ENCODE measurements at regions not wholly inside any gene's neighbourhood (a gene's known extent, or its start where the extent isn't known, plus 50 kb on each side); places are given as distances from the start of the nearest gene placed in this dataset.

DNA sequence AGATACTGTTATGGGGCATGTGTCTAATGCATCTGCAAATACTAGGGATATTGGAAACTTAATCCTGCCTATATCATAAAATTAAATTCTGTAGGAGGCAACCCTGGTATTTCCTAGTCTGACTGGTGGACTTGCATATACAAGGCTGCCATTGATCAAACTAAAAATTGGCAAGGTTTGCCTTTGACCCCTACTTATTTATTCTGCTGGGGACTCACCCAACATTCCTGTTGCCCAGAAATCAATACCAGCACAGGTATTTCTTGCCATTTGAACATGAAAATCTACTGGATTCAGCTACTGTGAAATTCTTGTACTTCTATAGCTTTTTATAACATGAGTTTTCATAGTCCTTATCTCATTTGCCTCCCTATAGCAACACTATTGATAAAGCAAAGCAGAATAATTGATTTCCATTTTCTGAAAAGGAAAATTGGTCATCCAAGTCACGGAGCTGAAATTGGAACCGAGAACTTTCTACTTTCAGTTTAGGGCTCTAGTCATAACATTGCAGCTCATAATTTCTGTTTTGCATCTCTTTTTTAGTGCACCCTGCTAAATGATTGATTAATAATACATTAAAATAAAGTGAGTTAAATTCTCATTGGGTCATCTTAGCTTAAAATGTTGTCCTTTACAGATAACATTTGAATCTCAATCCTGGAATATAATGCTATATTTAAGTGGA lies 365.2 kb downstream of the MFSD1 start:
- DNase-seq (ENCODE audit: low spot score) (no peak), FAIRE-seq (no peak)

DNA sequence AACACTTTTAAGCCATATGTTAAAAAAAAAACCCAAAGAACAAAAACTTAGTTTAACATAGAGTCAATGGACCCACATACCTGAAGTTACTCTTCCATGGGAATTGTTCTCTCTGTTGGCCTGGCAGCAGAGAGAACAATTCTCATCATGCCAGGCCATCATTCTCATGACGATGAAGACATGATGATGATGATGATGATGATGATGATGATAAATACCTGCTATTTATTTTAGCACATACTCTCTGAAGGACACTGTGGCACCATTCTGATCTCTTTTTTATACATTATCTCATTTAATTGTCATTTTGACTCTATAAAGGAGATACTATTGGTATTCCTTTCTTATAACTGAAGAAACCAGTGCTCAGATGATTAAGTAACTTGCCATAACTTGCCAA lies 366.9 kb downstream of the MFSD1 start:
- no peak for FAIRE-seq
- DNase-seq (ENCODE audit: low spot score): no peak

DNA sequence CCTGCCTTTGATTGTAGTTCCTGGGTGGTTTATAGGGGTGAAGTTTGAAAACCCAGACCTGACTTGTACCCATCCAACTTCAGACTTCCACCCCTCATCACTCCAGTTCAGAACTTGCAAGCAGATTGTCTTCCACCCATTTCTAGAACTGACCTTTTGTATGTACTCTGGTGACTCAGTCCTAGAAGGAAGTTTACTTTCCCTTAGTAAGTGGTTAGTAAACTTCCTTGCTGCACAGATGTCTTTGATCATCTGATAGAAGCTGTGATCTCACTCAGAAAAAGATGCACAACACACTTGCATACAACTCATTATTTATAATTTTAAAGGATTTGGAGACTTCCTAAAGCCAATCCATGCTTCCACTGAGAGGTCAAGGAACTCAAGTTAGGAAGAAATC lies 368.0 kb downstream of the MFSD1 start:
- FAIRE-seq: no peak

DNA sequence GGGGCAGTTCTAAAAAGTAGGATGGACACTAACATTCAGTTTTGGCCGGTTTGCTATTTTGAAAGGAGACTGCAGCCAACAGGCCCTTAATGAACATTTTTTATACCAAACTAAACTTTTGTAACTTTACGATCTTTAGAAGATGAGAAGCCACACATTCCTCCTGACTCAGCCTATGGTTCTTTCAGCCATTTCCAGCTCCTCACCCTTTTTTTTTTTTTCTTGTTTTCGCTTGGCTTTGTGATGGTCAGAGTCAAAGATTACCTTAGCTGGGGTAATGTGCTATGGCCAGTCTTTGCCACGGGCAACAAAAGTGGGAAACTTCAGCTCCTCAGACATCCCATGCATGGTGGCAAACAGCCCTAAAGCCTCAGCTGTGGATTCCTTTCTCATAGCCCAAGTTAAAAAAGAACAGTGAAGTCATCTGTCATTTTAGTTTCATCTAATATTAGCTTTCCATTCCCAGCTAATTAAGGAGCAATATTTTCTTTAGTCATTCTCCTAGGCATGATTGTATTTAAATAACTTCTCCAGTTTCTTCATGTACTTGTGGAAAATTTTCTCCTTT lies 368.7 kb downstream of the MFSD1 start:
- no peak for FAIRE-seq
- DNase-seq (ENCODE audit: low spot score): no peak

More for the DNA sequence above, 368.0 kb downstream of the MFSD1 start:
- DNase-seq (ENCODE audit: low spot score): peak; percentile 35

DNA sequence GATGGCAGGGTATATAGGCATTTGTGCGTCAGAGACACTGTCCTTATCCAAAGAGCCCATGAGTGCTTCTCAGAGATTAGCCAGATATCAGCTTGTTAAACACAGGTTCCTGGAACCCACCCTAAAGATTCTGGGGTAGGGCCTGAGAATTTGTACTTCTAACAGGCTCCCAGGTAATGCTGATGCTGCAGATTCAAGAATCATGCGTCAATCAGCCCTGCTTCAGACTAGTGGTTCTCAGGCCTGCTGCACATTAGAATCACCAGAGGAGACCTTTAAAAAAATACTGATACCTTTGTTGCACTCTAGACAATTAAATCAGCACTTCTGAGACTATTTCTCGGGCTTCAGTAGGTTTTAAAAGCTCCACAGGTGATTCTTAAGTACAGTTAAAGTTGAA lies 369.5 kb downstream of the MFSD1 start:
- no peak for FAIRE-seq
- DNase-seq (ENCODE audit: low spot score): no peak

DNA sequence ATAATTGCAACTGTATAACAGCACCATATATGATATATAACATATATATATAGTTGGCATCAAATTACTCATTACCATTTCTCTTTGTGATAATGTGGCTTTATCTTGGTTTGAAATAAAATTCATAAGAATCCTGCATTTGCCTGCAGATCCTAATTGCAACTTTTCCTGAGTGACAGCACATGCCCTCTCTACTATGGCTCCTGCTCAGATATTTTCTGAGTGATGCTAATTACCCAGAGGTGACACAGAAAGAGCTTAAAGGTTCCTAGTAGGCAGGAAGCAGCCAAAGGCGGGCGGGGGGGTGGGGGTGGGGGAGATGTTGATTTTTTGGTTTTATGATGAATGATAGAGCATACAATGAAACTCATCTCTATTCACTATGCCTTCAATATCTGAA lies 370.6 kb downstream of the MFSD1 start:
- no peak for FAIRE-seq
- no peak for DNase-seq (ENCODE audit: low spot score)

DNA sequence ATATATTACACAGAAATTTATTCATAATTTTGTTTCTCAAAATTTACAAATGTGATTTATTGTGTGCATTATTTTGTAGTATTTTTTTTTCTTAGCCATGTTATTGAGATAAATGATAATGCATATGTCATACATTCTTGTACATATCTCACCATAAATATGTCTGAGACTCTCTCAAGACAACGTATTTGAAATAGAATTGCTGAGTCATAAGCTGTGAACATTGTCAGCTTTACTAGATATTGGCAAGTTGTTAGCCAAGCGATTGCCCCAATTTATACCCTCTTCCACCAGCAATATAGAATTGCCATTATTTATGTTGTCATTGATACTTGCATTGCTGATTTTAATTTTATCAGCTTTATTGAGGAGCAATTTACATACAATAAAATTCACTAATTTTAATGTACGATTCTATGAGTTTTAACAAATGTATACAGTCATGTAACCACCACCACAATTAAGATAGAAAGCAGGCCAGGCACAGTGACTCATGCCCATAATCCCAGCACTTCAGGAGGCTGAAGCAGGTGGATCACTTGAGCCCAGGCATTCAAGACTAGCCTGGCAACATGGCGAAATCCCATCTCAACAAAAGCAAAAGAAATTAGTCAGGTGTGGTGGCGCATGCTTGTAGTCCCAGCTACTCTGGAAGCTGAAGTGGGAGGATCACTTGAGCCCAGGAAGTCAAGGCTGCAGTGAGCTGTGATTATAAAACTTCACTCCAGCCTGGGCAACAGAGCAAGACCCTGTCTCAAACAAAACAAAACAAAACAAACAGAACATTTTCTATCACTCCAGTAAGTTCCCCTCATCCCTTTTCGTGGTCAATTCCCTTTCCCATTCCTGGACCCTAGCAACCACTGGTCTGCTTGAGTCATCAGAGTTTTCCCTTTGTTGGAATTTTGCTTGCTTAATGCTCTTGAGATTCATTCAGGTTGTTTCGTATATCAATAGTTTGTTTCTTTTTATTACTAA lies 373.1 kb downstream of the MFSD1 start:
- no peak for DNase-seq (ENCODE audit: low spot score)
- no peak for FAIRE-seq

DNA sequence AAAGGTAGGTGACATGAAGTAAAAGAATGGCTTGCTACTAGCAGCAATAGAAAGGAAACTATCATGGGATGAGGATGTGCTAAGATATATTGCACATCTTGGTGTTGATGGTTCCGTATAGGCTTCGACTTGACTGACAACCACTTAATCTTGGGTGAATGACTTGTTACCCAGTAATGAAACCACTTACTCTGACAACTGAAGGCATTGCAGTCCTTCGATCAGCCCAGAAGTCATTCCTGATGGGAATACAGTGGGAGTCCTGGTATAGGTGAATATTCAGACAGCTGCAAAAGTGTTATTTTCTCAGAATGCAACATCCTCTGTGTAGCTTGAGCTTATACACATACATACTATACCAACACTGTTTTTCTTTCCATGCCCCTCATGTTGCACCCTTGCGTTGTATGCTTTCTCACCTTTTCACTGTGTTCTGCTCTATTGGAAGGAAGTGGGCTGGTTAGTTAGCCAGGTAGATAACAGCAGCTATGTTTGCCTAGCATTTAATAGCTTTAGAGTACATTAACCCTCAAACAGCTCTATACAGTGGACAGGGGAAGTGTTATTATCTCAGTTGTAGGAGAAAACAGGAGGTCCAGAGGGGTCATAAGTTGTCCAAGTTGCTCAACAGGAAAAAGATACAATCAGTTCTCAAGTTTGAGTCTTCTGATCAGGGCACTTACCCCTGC lies 376.5 kb downstream of the MFSD1 start:
- FAIRE-seq (no peak), DNase-seq (ENCODE audit: low spot score) (no peak)

DNA sequence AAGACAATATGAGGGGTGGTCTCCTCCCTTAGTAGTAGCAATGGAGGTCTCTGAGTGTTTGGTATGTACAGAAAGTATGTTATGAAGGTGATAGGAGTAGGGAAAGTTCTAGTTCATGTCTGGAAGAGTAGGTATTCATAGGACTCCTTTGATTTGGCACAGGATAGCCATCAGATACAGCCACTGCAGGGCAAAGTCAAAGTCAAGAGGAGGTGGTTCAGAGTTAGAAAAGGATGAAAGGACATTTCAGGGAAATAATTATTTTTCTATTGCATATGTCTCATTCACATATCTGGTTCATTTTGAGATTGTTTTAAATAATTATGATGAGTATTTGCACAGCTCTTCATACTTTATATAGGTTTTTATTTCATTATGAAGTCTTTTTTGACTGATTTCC lies 381.1 kb downstream of the MFSD1 start:
- DNase-seq (ENCODE audit: low spot score) (no peak), FAIRE-seq (no peak)

DNA sequence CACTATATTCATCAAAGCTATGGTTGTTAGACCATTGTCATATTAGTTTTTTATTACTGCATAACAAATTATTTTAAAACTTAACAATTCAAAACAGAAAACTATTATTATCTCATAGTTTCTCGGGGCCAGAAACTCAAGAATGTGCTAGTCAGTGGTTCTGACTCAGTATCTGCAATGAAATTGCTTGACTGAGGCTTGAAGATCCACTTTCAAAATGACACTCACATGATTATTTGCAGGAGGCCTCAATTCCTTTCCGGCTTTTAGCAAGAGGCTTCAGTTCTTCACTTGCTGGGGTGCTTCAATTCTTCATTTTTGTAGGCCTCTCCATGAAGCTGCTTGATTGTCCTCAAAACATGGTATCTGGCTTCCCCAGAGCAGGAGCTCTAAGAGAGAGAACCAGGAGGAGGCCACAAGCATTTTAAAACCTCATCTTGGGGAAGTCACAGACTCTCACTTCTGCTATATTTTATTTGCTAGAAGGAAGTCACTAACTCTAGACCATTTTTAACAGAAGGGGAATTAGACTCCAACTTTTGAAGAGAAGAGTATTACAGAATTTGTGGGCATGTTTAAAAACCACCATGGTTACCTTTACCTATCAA lies 383.7 kb downstream of the MFSD1 start:
- no peak for DNase-seq (ENCODE audit: low spot score)
- FAIRE-seq: no peak

DNA sequence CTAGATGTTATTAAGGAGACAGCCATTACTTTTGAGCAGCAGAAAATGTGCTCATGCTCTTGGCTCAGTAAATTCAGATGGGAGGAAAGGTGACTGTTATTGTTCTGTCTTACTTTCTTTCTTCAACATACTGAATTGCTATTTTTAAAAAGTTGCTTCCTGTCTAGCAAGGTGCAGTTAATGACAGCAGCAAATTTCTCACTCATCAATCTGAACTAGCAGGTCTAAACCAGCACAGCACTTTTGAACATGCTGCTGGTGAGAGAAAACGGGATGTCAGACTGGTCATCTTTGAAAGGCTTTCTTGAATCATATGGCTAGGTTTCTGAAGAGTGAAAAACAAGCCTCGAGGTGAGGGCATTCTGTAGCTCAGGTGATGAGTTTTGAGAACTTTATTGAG lies 384.7 kb downstream of the MFSD1 start:
- DNase-seq (ENCODE audit: low spot score): no peak
- no peak for FAIRE-seq

DNA sequence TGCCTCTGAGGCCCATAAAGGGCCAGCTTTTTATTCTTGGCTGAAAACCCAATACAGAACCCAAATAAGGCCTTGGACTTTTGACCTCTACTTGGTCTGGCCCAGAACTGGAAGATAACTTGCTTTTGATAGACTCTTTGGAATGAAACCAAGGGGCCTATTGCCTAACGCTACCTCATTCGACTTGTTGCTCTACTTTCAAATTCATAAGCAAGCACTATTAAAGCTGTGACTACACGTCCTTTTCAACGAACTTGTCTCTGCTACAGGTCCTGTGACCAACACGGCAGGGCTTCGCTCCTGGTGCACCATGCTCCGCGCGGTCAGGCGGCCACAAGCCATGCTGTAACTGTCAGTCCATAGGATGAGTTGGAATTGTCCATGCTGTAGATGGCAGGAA lies 385.4 kb downstream of the MFSD1 start:
- DNase-seq (ENCODE audit: low spot score) (no peak), FAIRE-seq (no peak)

DNA sequence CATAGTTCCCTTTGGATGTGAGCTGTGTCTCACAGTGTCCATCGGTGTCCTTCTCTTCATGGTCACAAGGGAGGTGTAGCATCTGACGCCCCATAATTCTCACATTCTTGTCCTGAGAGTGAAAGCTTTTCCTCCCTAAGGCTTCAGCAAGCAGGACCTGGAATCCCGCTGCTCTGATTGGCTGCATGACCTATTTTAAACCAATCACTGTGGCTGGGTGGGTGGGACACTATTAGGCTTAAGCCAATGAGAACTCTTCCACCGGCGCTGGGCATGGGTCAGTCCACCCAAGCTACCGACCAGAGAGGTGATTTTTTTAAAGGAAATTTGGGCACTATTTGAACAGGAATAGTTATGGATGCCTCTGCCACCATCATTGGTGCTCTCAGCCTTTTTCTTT lies 385.9 kb downstream of the MFSD1 start:
- no peak for DNase-seq (ENCODE audit: low spot score)
- no peak for FAIRE-seq

DNA sequence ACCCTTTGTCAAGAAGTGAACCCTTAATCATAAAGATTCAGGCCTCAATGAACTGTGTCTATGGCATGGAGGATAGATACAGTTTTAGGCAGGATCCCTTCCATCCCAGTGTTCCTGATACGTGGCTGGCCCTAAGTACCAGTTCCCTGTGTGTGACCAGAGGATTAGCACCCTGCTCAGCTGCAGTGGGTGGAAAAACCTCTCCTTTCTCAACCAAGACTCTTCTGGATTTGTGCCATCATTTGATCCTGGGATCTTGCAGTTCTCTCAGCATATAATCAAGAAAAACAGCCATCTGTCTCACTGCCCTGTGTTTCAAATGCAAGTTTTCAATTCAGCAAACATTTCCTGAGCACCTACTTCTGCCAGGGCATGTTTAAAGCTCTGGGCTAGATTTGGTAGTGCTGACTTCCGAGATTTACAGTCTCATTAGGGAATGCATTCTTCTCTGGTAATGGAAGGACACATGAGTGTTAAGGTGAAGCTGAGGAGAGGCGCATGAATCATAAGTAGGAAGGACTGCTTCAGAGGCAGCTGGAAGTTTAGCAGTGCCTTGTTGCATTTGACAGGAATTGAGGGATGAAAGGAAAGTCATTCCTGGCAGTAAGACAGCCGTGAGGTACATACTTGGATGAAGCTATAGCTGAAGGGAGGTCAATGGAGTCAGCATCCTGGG lies 388.3 kb downstream of the MFSD1 start:
- FAIRE-seq (no peak), DNase-seq (ENCODE audit: low spot score) (peak; percentile 38)

DNA sequence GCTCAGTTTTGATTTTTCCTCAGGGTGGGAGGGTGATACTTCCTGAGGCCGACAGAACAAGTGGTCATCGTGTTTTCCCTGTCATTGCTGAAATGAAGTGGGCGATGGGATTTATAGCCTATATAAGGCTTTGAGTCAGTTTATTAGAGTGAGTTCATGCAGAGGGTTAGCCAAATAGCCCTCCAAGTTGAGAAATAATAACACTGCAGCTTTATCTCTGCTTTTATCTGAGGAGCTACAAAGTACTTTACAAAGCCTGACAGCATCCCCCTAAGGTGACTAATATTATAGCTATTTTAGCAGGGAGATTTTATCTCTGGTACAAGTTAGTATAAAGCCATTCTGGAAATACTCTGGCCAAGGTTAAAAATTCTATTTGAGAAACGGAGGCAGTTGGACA lies 389.6 kb downstream of the MFSD1 start:
- DNase-seq (ENCODE audit: low spot score) (peak; percentile 17), FAIRE-seq (no peak)

DNA sequence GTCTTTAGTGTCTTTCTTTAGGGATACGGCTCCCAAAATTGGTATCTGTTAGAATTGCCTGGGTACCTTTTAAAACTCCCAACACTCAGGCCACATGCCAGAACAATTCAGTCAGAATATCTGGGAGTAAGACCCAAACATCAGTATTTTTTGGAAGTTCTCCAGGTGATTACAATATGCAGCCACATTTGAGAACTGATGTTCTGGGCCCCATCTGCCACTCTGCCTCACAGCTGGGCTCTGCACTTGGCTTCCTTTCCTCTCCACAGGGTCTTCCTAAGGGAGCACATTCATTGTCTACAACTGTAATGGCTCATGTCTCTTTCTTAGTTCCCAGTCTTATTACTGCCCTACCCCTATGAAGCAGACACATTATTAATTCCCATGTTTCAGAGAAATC lies 394.5 kb downstream of the MFSD1 start:
- FAIRE-seq: no peak
- DNase-seq (ENCODE audit: low spot score): no peak

DNA sequence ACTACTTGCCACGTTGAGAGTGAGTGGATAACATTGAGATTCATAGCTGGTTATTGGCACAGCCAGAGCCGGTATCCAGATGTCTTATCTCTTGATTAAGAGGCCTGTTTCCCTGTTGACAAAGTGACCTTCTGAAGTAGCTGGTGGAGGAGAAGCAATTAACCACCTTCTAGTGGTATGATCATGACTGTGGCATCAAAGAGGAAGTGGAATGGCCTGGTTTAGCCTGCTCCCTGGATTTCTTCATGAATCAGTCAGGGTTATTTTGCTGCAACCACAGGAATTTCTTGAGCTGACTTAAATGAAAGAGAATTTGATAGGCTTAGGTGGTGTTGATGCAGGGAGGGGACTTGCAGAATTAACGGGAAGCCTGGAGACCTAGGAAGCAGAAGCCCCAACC lies 398.3 kb downstream of the MFSD1 start:
- FAIRE-seq (no peak), DNase-seq (ENCODE audit: low spot score) (peak; percentile 65)

DNA sequence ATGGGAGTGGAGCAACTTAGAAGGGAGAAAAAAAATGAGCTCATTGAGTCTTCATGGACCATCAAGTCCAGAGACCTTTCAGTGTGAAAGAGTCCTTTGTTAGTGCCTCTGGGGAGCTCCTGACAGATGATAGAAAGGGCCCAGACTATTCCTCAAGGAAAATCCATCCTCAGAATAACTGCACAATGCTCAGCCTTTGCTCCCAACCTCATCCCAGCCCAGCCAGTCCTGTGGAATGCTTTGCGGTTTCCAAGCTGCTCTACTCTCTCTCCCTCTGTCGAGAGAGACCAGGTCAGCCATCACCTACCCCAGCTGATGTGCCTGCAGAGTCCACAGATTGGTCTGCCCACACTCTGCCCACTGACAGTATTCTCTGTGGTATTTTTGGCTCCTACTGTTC lies 406.2 kb downstream of the MFSD1 start:
- DNase-seq (ENCODE audit: low spot score): peak; percentile 55
- FAIRE-seq: no peak

DNA sequence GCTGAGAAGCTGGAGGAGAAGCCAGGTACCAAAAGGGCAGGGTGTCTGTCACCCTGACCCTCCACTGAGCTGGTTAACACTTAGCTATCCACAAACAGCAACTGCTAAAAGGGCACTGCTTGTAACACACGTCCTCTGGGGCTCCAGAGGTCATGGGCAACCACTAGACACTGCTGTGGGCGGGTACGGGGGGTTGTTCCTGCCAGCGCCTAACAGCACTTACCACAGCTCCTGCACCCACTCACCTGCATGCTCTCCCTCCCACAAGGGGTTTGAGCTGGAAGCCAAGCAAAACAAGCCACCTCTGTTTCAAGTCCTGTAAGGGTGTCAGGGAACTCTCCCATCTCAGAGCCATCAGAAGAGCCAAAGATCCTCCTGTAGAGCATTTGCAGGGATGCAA lies 407.6 kb downstream of the MFSD1 start:
- FAIRE-seq: no peak

DNA sequence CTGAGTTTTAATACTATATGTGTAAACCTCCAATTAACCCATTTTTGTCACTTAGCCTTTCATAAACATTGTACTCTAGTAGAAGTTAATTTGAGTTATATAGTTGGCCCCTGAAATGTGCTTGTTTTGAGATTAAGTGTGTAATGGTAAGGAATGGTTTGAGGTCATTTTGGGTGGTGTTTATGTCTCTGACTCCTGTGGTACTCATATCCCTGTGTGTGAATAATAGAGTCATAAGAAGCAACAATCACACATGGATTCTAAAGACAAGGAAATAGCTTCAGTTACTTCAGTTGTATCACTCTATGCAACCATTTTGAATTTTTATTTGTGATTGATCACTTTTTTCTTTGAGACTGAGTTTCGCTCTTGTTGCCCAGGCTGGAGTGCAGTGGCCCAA lies 408.5 kb downstream of the MFSD1 start:
- no peak for FAIRE-seq
- DNase-seq (ENCODE audit: low spot score): no peak

More for the DNA sequence above, 407.6 kb downstream of the MFSD1 start:
- no peak for DNase-seq (ENCODE audit: low spot score)

DNA sequence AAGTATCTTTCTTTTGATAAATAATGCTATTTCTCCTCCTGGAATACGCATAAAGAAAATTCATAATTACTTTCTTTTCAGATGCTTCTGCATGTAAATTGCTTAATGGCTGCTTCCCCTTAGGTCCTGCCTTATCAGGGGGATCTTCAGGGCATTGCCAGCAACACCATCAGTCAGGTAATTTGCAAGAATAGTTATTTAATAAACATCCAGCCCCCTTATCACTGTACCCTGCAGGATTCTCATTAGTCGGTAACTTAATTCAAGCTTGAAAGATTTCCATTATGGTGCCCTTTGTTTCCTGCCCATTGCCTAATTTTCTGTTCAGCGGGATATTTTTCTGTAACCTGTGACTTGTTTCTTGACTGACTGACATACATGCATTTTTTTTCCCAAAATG lies 414.5 kb downstream of the MFSD1 start:
- FAIRE-seq (no peak), DNase-seq (ENCODE audit: low spot score) (no peak)
